NCI-H526 treated with DMSO at 0.1 percent for 48 hours (cell line): ENCODE measurements at regions not wholly inside any gene's neighbourhood (a gene's known extent, or its start where the extent isn't known, plus 50 kb on each side); places are given as distances from the start of the nearest gene placed in this dataset.

Source experiments
- DNase-seq: peaks from one replicate; lab custom pipeline; 2025; lab: John Stamatoyannopoulos, UW

- DNase-seq = no peak
Observed at GRCh38 chr9:89863837-89864236, 259.0 kb downstream of the GADD45G start.

GRCh38 chr9:89864257-89864656 is 259.4 kb downstream of the GADD45G start:
- DNase-seq = no peak

GRCh38 chr9:89864731-89865130 is 259.9 kb downstream of the GADD45G start:
- no peak for DNase-seq

GRCh38 chr9:89865357-89865756 is 260.5 kb downstream of the GADD45G start:
- no peak for DNase-seq

DNA sequence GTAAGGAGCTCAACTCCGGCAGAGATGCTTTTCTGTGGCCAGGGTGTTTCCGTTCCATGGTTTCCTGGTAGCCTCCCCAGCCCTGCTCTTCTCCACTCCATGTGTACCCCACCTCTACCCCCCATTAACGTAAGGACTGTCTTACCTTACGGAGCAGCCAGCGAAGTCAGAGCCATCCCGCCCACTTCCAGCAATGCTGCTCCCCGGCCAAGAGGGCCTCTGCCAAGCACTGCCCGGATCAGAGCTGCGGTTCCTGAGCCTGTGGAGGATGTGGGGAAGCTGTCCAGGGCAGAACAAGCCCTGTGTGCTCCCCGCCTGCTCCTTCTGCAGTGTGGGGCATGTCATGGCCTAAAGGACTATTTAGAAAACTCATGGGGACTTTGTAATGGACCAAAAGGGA is 261.2 kb downstream of the GADD45G start:
- no peak for DNase-seq

DNA sequence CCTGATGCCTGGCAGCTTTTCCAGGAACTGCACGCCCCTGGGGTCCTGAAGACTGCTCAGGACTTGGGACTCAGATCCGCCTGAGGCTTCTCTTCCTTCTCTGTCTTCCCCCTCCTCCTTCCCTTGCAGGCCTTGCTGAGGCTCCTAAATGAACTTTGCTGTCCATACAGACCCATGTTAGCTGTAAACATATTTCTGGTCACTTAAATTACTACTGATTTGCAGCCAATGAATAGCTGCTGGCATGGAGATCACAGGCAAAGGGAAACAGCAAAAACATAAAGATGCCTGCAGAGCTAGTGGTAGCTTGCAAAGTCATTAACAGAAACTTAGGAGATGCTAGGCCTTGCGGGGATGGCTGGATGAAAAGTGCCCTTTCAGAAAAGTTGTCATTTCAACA is 261.9 kb downstream of the GADD45G start:
- DNase-seq = no peak

DNA sequence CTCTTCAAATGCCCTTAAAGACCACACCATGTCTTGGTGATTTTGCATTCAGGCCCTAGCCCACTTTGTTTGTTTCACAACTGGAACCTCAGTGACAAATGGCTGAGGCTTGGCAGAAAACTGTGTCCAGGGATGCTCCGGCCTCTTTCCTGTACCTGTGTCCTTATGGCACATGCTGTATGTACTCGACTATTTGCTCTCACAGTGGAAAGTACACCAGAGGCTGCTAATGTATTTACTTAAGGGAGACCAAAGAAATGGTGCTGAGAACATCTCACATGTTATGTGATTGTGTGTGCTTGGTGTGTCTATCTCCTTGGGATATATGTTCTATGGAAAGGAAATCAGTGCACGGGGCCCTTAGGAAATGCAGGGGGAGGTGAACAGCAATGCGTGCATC is 263.3 kb downstream of the GADD45G start:
- DNase-seq = no peak

DNA sequence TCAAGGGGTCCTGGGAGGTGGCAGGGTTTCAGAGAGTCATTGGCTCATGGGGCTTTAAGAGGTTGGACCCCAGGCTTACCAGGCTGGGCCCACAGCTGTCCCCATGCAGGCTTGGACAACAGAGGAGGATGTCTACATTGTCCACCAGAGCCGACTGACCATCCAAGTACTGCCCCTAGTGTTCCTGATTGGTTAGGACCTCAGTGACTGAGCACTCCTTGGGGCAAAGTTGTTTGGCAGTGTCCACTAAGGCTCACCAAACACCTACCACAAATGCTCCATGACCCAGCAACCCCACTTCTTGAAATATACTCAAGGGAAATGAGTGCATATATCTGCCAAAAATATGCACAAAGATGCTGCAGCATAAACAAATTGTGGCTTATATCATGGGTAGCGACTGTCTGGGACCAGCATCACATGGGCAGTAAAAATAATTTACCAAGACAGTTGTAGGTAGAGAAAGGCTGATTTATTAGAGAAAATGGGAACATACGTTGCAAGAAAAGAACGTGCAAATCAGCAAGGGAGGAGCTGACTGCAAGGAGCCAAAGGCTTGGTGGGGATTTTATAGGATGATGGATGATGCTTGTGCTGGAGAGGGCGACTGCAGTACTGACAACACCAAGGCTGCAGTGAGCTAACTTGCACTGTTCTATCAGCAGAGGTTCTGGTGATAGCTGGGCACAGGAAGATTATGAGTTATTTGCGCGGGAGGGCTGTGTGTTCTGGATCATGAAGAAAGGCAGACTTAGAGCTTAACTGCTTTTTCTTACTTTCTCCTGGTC is 265.2 kb downstream of the GADD45G start:
- DNase-seq = no peak

DNA sequence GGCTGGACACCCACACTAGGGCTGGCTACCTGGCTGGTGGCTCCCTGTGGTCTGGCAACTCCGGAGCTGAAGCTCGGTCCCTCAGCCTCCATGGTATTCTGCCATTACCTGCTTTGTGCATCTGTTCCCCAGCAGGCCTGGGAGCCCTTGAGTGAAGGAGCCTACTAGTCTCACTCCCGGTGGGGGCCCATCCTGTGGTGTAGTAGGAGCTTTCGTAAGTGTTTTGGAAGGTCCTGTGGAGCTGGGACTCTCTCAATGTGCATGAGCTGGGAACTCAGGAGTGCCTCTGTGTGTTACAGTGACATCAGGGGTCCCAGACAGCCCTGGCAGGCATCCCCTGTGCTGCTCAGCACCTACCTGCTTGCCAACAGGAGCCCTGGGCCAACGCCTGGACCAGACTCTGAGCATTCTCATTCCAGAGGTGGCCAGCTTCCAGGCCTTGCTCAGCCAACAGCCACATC is 267.1 kb downstream of the GADD45G start:
- DNase-seq = no peak

DNA sequence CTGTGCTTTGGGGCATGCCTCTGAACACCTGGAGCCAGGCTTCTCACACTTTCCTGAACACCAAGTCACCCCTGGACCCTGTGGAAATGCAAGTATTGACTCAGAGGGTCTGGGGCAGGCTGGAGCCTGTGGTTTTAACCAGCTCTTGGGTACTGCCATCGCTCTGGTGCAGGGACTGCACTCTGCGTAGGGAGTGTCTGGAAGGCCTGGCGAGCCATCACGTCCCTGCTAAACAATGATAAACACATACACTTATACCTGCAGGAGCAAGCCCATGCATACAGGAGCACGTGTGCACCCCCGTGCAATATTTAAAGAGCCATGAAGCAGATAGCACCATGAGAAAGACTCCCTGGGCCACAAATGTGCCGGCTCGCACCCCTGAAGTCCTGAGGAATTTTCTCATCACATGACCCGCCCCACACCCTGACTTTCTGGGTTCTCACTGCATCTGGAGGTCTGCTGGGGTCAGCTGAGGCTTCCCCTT is 267.7 kb downstream of the GADD45G start:
- DNase-seq = no peak

DNA sequence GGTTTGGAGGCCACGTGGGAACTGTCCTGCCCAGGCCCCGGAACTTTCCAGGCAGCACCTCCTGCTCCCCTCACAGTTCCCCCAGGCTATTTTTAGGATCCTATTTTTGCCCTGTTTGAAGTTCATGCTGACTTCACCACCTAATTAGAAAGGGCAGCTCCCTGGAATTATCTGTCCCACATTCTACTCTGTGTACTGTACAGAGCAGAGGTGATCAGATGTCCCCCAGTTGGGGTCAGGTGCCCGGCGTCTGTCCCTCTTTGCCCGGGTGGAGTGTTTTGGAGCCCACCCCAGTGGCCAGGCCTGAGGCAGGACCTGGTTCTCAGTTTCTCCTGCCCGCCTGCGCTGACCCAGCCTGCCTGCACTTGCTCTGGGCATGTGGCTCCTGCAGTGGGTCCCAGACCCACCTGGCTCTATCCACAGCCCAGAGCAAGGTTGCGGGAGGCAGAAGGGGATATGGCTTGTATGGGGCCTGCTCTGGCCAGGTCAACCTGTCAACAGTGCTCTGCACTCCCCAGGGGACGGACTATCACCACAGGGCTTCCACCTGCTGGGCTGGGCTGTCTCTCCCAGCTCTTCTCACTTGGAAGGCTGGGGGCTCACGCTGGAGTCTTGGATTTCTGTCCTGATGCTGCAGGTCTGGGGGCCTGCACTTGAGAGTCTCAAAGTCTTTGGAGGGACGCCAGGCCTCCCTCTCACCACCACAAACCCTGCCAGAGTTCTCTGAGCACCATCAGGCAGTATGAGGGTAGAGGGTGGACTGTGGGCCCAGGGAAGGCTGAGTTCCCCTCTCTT is 268.3 kb downstream of the GADD45G start:
- DNase-seq = no peak

GRCh38 chr9:89873801-89874200 is 269.0 kb downstream of the GADD45G start:
- no peak for DNase-seq

DNA sequence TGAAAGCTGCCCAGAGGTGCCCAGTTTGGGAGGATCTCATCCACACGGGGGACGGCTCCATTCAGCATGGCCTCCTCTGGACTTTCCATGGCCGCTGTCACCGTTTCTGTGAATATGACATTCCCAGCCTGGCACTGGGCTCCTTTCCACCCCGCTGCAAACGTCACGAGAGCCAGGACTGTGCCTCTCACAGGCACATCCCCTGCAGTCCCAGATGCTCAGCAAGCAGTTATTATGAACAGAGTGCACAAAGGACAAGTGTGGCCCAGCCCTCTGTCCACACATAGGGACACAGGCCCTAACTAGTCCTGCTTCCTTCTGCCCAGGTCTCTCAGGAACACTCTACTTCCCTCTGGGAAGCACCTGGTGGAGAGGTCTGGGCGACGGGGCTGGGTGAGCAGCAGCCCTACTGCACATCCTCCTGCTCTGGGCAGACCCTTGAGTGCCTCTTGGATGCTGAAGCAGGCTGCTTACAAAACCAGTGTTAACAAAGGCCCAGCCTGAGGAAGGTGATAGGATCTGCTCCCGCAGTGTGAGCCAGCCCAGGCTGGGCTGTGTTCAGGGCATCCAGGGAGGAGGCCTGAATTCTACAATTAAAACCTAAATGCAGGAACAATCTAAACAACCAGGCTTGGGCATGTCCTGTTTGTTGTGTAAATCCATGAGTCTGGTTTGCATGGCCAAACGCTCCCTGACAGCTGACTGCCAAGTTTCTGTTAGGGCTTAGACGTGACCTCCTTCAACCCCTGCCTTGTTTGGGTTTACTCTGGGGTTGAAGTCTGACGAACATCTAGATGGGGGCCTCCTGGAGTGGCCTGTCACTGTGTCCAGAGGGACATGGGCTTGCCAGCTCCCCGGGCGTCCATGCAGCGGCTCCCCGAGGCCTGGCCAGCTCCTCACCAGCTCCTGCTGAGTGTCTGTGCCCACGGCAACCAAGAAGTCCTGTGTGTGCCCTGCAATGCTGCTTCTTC is 269.8 kb downstream of the GADD45G start:
- DNase-seq = no peak

DNA sequence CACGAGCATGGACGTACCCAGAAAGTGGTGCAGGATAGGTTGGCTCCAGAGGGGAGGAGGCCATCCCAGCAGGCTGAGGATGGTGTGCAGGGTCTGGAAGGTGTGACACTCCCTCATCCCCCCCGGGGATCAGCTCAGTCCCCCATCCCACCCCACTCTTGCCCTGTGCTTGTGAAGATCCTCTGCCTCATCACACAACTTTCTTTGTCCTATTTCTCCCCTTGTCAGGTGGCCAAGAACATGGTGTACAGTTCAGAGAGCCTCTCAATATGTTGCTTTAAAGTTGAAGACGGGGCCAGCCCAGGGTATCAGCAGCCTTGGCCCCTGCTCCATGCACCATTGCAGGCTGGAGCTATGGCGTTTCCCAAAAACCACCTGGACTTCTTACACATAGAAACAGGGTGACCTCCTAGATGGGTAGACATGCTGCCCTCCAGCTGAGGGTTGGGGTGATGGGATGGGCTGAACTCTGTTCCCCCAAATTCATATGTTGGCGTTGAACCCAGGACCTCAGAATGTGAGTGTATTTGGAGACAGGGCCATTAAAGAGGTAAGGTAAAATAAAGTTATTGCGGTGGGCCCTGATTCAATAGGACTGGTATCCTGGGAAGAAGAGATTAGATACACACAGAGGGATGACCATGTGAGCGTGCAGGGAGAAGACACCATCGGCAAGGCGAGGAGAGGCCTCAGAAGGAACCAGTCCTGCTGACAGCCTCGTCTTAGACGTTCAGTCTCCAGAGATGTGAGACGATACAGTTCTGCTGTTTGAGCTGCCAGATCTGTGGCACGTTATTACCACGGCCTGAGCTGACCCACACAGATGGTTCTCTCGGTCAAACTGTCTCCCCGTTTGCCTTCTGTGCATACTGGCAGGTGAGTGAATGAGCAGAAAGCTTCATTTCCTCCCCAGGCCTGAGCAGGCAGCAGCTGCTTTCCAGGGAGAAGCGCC is 272.5 kb downstream of the GADD45G start:
- DNase-seq = no peak

GRCh38 chr9:89878003-89878411 is 273.2 kb downstream of the GADD45G start:
- no peak for DNase-seq

DNA sequence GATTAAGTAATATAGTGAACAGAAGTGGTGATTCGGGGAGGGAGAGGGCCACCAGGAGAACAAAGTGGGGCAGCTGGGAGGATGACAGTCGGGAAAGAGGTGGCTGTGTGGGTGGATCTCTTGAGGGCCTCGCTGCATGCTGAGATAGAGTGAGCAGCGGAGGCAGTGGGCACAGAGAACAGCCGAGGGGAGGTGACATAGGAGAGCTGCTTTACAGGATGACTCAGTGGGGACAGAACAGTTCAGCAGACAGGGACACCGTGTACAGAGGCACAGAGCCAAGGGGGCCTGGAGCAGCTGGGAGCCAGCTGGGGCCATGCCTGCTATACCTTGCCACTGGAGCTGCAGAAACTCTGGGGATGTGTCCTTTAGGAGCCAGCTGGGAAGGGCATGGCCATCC is 273.9 kb downstream of the GADD45G start:
- DNase-seq = no peak

DNA sequence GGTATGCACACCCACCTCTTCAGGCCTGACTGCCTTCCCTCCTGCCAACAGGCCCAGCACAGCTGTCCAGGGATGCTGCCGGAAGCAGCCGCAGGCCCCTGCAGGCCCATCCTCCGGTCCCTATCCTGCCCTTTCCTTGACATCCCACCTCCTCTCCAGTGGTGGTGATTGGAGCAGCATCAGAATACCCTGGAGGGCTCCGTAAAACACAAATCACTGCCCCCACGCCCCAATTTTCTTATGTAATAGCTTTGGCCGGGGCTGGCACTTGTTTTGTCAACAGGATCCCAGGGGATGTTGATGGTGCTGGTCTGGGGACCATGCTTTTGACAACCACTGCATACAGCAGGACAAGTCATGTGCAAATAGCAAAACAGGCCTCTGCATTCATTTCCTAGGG is 274.5 kb downstream of the GADD45G start:
- no peak for DNase-seq

GRCh38 chr9:89879701-89880100 is 274.9 kb downstream of the GADD45G start:
- no peak for DNase-seq

DNA sequence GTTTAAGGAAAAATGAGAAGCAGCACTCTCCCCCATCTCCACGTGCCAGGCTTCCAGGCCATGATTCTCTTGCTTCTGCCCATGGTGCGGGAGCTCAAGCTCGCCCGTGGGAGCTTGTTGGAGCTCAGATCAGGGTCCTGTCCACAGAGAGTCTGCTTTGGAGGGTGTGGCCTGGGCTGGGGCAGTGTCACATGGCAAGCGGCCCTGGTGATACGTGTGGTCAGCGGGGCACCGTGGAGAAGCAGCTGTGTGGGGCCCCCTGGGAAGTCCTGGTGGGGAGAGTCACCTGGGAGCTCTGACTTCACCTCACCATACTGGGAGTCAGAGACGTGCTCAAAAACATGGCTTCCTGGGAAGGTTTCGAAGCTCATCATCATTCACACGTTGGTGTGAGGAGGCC is 275.3 kb downstream of the GADD45G start:
- no peak for DNase-seq

DNA sequence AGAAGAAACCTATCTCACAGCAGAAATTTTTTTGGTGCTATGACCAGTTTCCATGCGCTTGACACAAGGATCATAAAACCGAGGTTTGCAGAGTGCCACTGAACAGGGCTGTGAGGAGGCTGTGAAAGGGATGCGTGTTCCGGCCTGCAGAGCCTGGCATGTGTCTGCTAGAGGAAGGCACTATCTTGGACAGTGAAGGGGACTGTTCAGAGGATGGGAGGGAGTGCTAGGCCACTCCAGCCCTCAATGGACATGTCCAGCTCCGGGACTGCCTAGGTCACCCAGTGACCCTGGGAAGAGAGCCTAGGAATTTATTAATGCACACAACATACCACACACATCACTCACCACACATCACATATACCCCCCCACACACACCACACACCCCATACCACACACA is 275.9 kb downstream of the GADD45G start:
- DNase-seq = no peak

DNA sequence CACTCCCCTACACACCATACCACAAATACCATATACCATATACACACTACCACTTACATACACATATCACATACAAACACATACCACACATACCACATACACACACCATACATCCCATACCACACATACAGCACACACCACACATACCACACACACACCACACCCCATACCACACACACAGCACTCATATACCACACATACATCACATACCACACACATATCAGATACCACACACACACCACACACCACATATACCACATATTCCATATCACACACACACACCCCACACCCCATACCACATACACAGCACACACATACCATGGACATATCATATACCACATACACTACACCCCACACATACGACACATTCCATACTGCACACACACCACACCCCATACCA is 276.6 kb downstream of the GADD45G start:
- no peak for DNase-seq
